ENCODE measurements at regions not wholly inside any gene's neighbourhood (a gene's known extent, or its start where the extent isn't known, plus 50 kb on each side); places are given as distances from the start of the nearest gene placed in this dataset.
"Not testable (repeated sequence)": the region's sequence is repeated elsewhere in the genome, so short reads cannot be mapped to it uniquely, and the experiment has no call there.

DNA sequence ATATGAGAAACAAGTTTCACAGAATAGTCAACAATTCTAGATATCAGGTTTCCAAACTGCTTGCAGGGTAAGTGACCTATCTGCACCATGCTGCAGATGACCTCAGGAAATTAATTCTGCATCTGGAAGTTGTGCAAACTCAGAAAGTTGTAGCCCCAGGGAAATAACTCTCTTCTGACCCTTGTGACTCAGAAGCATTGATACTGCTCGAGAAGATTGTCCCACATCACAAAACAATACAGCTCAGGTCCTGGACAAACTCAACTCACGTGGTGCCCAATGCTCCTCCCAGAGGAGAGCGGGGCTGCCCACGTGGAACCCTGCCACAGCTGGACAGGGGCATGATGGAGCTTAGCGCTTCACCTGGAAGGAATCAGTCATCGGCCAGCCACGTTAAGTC lies 221.9 kb upstream of the LRRC61 start:
- H4K8ac ChIP-seq (ENCODE audit: extremely low read depth, insufficient read depth, low read length); H2BK12ac ChIP-seq (ENCODE audit: low read depth, low read length); H3K23me2 ChIP-seq (ENCODE audit: low read depth, low read length); H3K4me1 ChIP-seq (replicated peaks in 1 of 4; ENCODE audit: control insufficient read depth in 3 of 4, insufficient read depth in 4 of 4, low read length in 3 of 4); H2BK120ac ChIP-seq (replicated peaks; ENCODE audit: low read depth, low read length); H3K9ac ChIP-seq (replicated peaks in 1 of 4; ENCODE audit: extremely low read depth in 1 of 4, low read depth in 3 of 4, low read length in 3 of 4); H3K79me1 ChIP-seq (ENCODE audit: low read depth, low read length); H2BK5ac ChIP-seq (ENCODE audit: low read depth, low read length); H4K5ac ChIP-seq (ENCODE audit: insufficient read length, low read depth, low read length); H2BK20ac ChIP-seq (ENCODE audit: low read length); H3K27ac ChIP-seq (ENCODE audit: low read depth, low read length); H2AFZ ChIP-seq (ENCODE audit: low read length); H4K20me1 ChIP-seq (replicated peaks in 1 of 2; ENCODE audit: control insufficient read depth in 1 of 2, insufficient read depth in 2 of 2, low read length in 2 of 2); H2AK5ac ChIP-seq (ENCODE audit: low read depth, low read length); H3K18ac ChIP-seq (ENCODE audit: extremely low read depth, low read length); H3K4me2 ChIP-seq (ENCODE audit: insufficient read depth in 1 of 2, low read depth in 2 of 2, low read length in 2 of 2); H3K27me3 ChIP-seq (replicated peaks in 1 of 4; ENCODE audit: control insufficient read depth in 3 of 4, extremely low read depth in 1 of 4, insufficient read depth in 3 of 4, low read length in 3 of 4); H4K91ac ChIP-seq (replicated peaks; ENCODE audit: insufficient read length, low read length); H3K56ac ChIP-seq (replicated peaks; ENCODE audit: insufficient read length, low read depth, low read length); H3K4me3 ChIP-seq (ENCODE audit: extremely low read depth in 1 of 4, insufficient read depth in 2 of 4, low read depth in 3 of 4, low read length in 4 of 4); DNase-seq (ENCODE audit: low read depth in 1 of 2, low spot score in 2 of 2); H3K14ac ChIP-seq (ENCODE audit: insufficient read length); H3K36me3 ChIP-seq (ENCODE audit: control insufficient read depth in 2 of 4, insufficient read depth in 4 of 4, low read length in 3 of 4); H3K79me2 ChIP-seq (ENCODE audit: control insufficient read depth in 1 of 2, insufficient read depth in 2 of 2, low read length in 2 of 2); H3K4ac ChIP-seq (replicated peaks; ENCODE audit: insufficient read length, low read depth, low read length); H2BK15ac ChIP-seq (ENCODE audit: low read length); H3K9me3 ChIP-seq (ENCODE audit: insufficient read depth in 2 of 2, low read depth in 1 of 2, low read length in 1 of 2); H3K23ac ChIP-seq (ENCODE audit: insufficient read length); POLR2A ChIA-PET (ENCODE audit: partially characterized antibody); CTCF ChIA-PET (ENCODE audit: partially characterized antibody); FAIRE-seq: not testable (repeated sequence)
- WGBS, 2 experiments (ENCODE audit: extremely low coverage in 1 of 2, insufficient coverage in 1 of 2, insufficient read length in 1 of 2, insufficient replicate concordance in 2 of 2, low coverage in 1 of 2, low lambda C conversion rate in 2 of 2, missing lambda C conversion rate in 1 of 2): 91% methylated on average over 6 of the region's 7 CpGs; no CpG with 5 or more reads in 1 of the 2 experiments

DNA sequence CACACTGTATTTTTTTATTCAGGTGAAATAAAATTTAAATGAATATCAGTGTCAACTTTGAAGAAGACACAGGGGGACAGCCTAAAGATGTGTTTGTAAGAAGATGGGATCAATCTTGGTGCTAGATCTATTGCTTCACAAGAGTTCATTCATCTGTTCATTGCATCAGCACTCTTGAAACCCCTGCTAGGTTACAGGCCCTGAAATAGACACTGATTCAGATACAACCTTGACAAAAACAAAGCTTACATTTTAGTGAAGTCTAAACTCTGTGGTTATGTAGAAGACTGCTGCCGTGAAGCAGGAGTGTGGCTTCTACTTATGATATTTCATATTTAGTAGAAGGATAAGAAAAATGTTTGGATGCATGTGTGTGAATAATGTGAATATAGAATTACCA lies 215.9 kb upstream of the LRRC61 start:
- H3K4me2 ChIP-seq (ENCODE audit: insufficient read depth in 1 of 2, low read depth in 2 of 2, low read length in 2 of 2); DNase-seq (ENCODE audit: low read depth in 1 of 2, low spot score in 2 of 2); H4K5ac ChIP-seq (ENCODE audit: insufficient read length, low read depth, low read length); H3K18ac ChIP-seq (ENCODE audit: extremely low read depth, low read length); H2AK5ac ChIP-seq (ENCODE audit: low read depth, low read length); H2BK5ac ChIP-seq (ENCODE audit: low read depth, low read length); H4K8ac ChIP-seq (ENCODE audit: extremely low read depth, insufficient read depth, low read length); H3K23me2 ChIP-seq (ENCODE audit: low read depth, low read length); H3K36me3 ChIP-seq (ENCODE audit: control insufficient read depth in 2 of 4, insufficient read depth in 4 of 4, low read length in 3 of 4); H2AFZ ChIP-seq (ENCODE audit: low read length); H3K4me1 ChIP-seq (replicated peaks in 1 of 4; ENCODE audit: control insufficient read depth in 3 of 4, insufficient read depth in 4 of 4, low read length in 3 of 4); CTCF ChIA-PET (ENCODE audit: partially characterized antibody); H3K79me2 ChIP-seq (ENCODE audit: control insufficient read depth in 1 of 2, insufficient read depth in 2 of 2, low read length in 2 of 2); H3K4ac ChIP-seq (replicated peaks; ENCODE audit: insufficient read length, low read depth, low read length); H3K23ac ChIP-seq (ENCODE audit: insufficient read length); H3K27ac ChIP-seq (ENCODE audit: low read depth, low read length); H4K91ac ChIP-seq (replicated peaks; ENCODE audit: insufficient read length, low read length); H3K27me3 ChIP-seq (replicated peaks in 1 of 4; ENCODE audit: control insufficient read depth in 3 of 4, extremely low read depth in 1 of 4, insufficient read depth in 3 of 4, low read length in 3 of 4); H3K9ac ChIP-seq (replicated peaks in 1 of 4; ENCODE audit: extremely low read depth in 1 of 4, low read depth in 3 of 4, low read length in 3 of 4); H3K4me3 ChIP-seq (ENCODE audit: extremely low read depth in 1 of 4, insufficient read depth in 2 of 4, low read depth in 3 of 4, low read length in 4 of 4); H3K79me1 ChIP-seq (ENCODE audit: low read depth, low read length); H2BK120ac ChIP-seq (replicated peaks; ENCODE audit: low read depth, low read length); H2BK15ac ChIP-seq (ENCODE audit: low read length); FAIRE-seq; H3K9me3 ChIP-seq (ENCODE audit: insufficient read depth in 2 of 2, low read depth in 1 of 2, low read length in 1 of 2); H3K14ac ChIP-seq (ENCODE audit: insufficient read length); H2BK20ac ChIP-seq (ENCODE audit: low read length); H3K56ac ChIP-seq (replicated peaks; ENCODE audit: insufficient read length, low read depth, low read length); H2BK12ac ChIP-seq (ENCODE audit: low read depth, low read length); POLR2A ChIA-PET (ENCODE audit: partially characterized antibody); H4K20me1 ChIP-seq (replicated peaks in 1 of 2; ENCODE audit: control insufficient read depth in 1 of 2, insufficient read depth in 2 of 2, low read length in 2 of 2): not testable (repeated sequence)
- 100% methylated on average over 1 of the region's 1 CpG; no CpG with 5 or more reads in 1 of the 2 experiments for whole genome bisulfite sequencing, 2 experiments (ENCODE audit: extremely low coverage in 1 of 2, insufficient coverage in 1 of 2, insufficient read length in 1 of 2, insufficient replicate concordance in 2 of 2, low coverage in 1 of 2, low lambda C conversion rate in 2 of 2, missing lambda C conversion rate in 1 of 2)
